GM12878 (cell line): ENCODE measurements at regions not wholly inside any gene's neighbourhood (a gene's known extent, or its start where the extent isn't known, plus 50 kb on each side); places are given as distances from the start of the nearest gene placed in this dataset.
"Not testable (repeated sequence)": the region's sequence is repeated elsewhere in the genome, so short reads cannot be mapped to it uniquely, and the experiment has no call there.

ENCODE experiments used
- ATAC-seq: fragments of 200-7000 bp; cut with Tn5 transposase; 3 replicates; pipeline ENCODE4 v1.9.1; 2020; ENCODE audit warnings: mild to moderate bottlenecking, moderate library complexity
- BruUV-seq: library from RNA; stranded (reverse); fragments of 400-500 nt; replicated peaks from 2 replicates; lab custom pipeline; 2021; lab: Mats Ljungman, UMichigan
- CTCF ChIA-PET: fragments of 300-600 bp; sonication (Branson Sonifier 250); formaldehyde crosslinking; extraction: SDS; loops from one replicate; lab custom pipeline; 2021; ENCODE audit warnings: inconsistent platforms; lab: Yijun Ruan, JAX
- POLR2A ChIA-PET: fragments of 350-600 bp; formaldehyde crosslinking; extraction: SDS; loops from one replicate; lab custom pipeline; 2021; ENCODE audit warnings: inconsistent platforms; lab: Charles Lee
- RAD21 ChIA-PET: fragments of 300-600 bp; sonication (Branson Sonifier 250); formaldehyde crosslinking; loops from one replicate; lab custom pipeline; 2023; ENCODE audit warnings: antibody characterized with exemption; ENCODE audit not compliant: unreplicated experiment; lab: Charles Lee
- SMC1A ChIA-PET: fragments of 300-600 bp; sonication (Branson Sonifier 250); formaldehyde crosslinking; loops from one replicate; lab custom pipeline; 2023; ENCODE audit not compliant: unreplicated experiment, uncharacterized antibody; lab: Charles Lee
- DNase-seq: peaks from one replicate; pipeline ENCODE4 v3.0.0-alpha.2; 2011; ENCODE audit warnings: low read depth, low spot score
- FAIRE-seq: peaks from 3 replicates; lab custom pipeline; 2011; peaks lifted over from hg19 to GRCh38; lab: Jason Lieb, UNC
- H2AFZ ChIP-seq: 2 replicates; pipeline ENCODE4 v1.6.0; 2011; ENCODE audit warnings: low read depth, low read length, control low read depth; ENCODE audit not compliant: control insufficient read depth
- H3K27ac ChIP-seq: 2 replicates; pipeline ENCODE4 v1.5.1; 2011; ENCODE audit warnings: control low read depth; ENCODE audit not compliant: control insufficient read depth, insufficient read depth
- H3K27me3 ChIP-seq, 2 experiments: replicated peaks in 1 of 2; 2 replicates each; pipeline versions ENCODE4 v1.6.0 to v1.6.1; 2011; ENCODE audit warnings: low read length in 1 of 2; ENCODE audit not compliant: control insufficient read depth in 2 of 2, insufficient read depth in 2 of 2
- H3K36me3 ChIP-seq, 2 experiments: 2 replicates each; pipeline ENCODE4 v1.5.1; 2011; ENCODE audit warnings: low read length in 1 of 2; ENCODE audit not compliant: control insufficient read depth in 2 of 2, insufficient read depth in 2 of 2
- H3K4me1 ChIP-seq: 2 replicates; pipeline ENCODE4 v1.6.1; 2011; ENCODE audit warnings: mild to moderate bottlenecking, low read length, moderate library complexity, mixed read lengths; ENCODE audit not compliant: control insufficient read depth, insufficient read depth
- H3K4me2 ChIP-seq: 2 replicates; pipeline ENCODE4 v1.6.0; 2011; ENCODE audit warnings: control low read depth; ENCODE audit not compliant: control insufficient read depth, insufficient read depth
- H3K4me3 ChIP-seq: fragments of 200-600 bp; sonication (generic); 2 replicates; pipeline ENCODE4 v1.5.1; 2016
- H3K79me2 ChIP-seq: 2 replicates; pipeline ENCODE4 v1.6.0; 2011; ENCODE audit warnings: low read length; ENCODE audit not compliant: control insufficient read depth, insufficient read depth
- H3K9ac ChIP-seq: 2 replicates; pipeline ENCODE4 v1.8.0; 2011; ENCODE audit warnings: low read length, control low read depth, mixed read lengths; ENCODE audit not compliant: control insufficient read depth, insufficient read depth
- H3K9me3 ChIP-seq: replicated peaks from 3 replicates; pipeline ENCODE4 v1.5.1; 2011; ENCODE audit warnings: mild to moderate bottlenecking, low read length; ENCODE audit not compliant: control insufficient read depth, insufficient read depth
- H4K20me1 ChIP-seq: 2 replicates; pipeline ENCODE4 v1.6.0; 2011; ENCODE audit not compliant: control insufficient read depth, insufficient read depth
- FOS ChIP-seq: IDR thresholded peaks from 3 replicates; pipeline ENCODE4 v1.6.1; 2011; ENCODE audit warnings: borderline replicate concordance; ENCODE audit not compliant: insufficient read length; ENCODE audit errors: extremely low read depth
- SPI1 ChIP-seq: IDR thresholded peaks from 2 replicates; pipeline ENCODE4 v1.6.1; 2011; ENCODE audit warnings: low read depth, mild to moderate bottlenecking, low read length, moderate library complexity, borderline replicate concordance; ENCODE audit not compliant: insufficient read depth
- WGBS: methylation state at CpG from one replicate; pipeline ENCODE4 v1.1.6; 2016; ENCODE audit warnings: low lambda C conversion rate; ENCODE audit not compliant: insufficient replicate concordance, insufficient coverage; ENCODE audit errors: missing lambda C conversion rate; 5-methylcytosine and 5-hydroxymethylcytosine counted together
- in situ Hi-C: fragments of 300-500 bp; cut with MboI; formaldehyde crosslinking; loops from 9 replicates; pipeline ENCODE4 v1.14.3; 2018; ENCODE audit warnings: mixed read lengths
- intact Hi-C: fragments of 100-400 bp; cut with micrococcal nuclease; formaldehyde crosslinking; loops from one replicate; pipeline ENCODE4 v1.14.2; 2022; ENCODE audit not compliant: unreplicated experiment

DNA sequence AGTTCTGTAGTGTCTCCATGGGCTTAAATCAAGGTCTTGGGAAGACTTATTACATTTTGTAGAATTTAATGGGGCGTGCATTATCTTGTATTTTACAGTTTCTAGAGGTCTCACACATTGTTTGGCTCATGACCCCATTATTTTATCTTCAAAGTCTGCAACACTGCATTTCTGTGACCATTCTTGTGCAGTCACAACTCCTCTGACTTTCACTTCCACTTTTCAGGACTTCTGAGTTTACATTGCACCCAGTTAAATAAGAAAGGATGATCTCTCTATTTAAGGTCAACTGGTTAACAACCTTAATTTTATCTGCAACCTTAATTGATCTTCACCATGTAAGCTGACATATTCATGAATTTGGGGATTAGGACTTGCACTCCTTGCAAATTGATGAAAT is 1186.6 kb downstream of the MRPL39 start:
- POLR2A ChIA-PET = no interaction called here

GRCh38 chr21:24419641-24420040 is 1187.6 kb downstream of the MRPL39 start:
- POLR2A ChIA-PET, H3K9ac ChIP-seq, H3K36me3 ChIP-seq, in situ Hi-C loops, H3K79me2 ChIP-seq, H3K27ac ChIP-seq, H3K27me3 ChIP-seq, CTCF ChIA-PET, intact Hi-C loops, SMC1A ChIA-PET, H3K4me1 ChIP-seq, BruUV-seq, H3K4me3 ChIP-seq, DNase-seq, FAIRE-seq, H3K9me3 ChIP-seq, H3K4me2 ChIP-seq, RAD21 ChIA-PET, H4K20me1 ChIP-seq, H2AFZ ChIP-seq, ATAC-seq: not testable (repeated sequence)

More for the DNA sequence above, 1186.6 kb downstream of the MRPL39 start:
- H3K9ac ChIP-seq = no peak overlapping the region
- H3K27me3 ChIP-seq = no peaks in the 10 kb centered on the region
- in situ Hi-C loops = no loop called here
- no peak overlapping the region for H3K4me2 ChIP-seq
- no peaks in the 10 kb centered on the region; the same call in 2 of the 3 replicates for H3K9me3 ChIP-seq
- no peak overlapping the region for H2AFZ ChIP-seq
- RAD21 ChIA-PET = no interaction called here
- intact Hi-C loops = no loop called here
- DNase-seq (no peak), FAIRE-seq (no peak), ATAC-seq (peak; percentile 35; the same call in 1 of the 3 replicates)
- H3K4me1 ChIP-seq = no peaks in the 10 kb centered on the region
- CTCF ChIA-PET = no interaction called here
- WGBS = 0% methylated on average over 1 of the region's 1 CpG
- TF ChIP-seq SPI1 (peak; percentile 66; the same call in 1 of the 2 replicates), FOS (no peak)
- no TSS peak for BruUV-seq
- H3K36me3 ChIP-seq = no peaks in the 10 kb centered on the region
- SMC1A ChIA-PET = no interaction called here
- no peaks in the 10 kb centered on the region for H4K20me1 ChIP-seq
- H3K79me2 ChIP-seq = no peaks in the 10 kb centered on the region
- H3K4me3 ChIP-seq = no peak overlapping the region
- no peak overlapping the region for H3K27ac ChIP-seq
